OCI-LY7 (cell line): ENCODE measurements at regions not wholly inside any gene's neighbourhood (a gene's known extent, or its start where the extent isn't known, plus 50 kb on each side); places are given as distances from the start of the nearest gene placed in this dataset.

ENCODE experiments used
- EZH2phosphoT487 ChIP-seq: fragments of 200-600 bp; sonication (generic); IDR thresholded peaks from 2 replicates; pipeline ENCODE4 v1.6.1; 2018; ENCODE audit warnings: low read depth, borderline replicate concordance, mild to moderate bottlenecking, mixed run types, antibody characterized with exemption, low read length, moderate library complexity, mixed read lengths
- TF ChIP-seq, protein P1 (sequence below): fragments of 200-600 bp; sonication (generic); conservative IDR thresholded peaks from 2 replicates; pipeline ENCODE4 v1.5.1; 2014; ENCODE audit warnings: mild to moderate bottlenecking, antibody characterized with exemption, low read length, moderate library complexity, mixed read lengths

DNA sequence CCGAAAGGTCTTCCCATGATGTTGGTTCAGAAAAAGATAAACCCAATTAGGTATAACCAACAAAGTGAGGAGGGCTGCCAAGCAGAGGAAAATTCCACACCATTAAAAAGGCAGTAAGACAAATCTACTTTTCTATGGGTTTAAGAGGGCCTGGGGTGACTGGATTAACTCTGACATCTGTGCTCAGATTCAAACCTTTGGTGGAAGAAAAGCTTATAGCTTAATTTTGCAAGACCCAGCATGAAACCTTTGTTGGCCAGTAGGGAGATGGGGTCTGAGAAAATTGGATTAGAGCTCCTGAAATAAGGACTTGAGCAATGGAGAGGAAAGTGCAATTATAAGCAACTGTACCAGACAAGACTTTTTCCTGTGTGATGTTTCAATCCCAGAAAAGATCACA is 104.2 kb downstream of the KDR start:
- TF ChIP-seq, protein P1, sequence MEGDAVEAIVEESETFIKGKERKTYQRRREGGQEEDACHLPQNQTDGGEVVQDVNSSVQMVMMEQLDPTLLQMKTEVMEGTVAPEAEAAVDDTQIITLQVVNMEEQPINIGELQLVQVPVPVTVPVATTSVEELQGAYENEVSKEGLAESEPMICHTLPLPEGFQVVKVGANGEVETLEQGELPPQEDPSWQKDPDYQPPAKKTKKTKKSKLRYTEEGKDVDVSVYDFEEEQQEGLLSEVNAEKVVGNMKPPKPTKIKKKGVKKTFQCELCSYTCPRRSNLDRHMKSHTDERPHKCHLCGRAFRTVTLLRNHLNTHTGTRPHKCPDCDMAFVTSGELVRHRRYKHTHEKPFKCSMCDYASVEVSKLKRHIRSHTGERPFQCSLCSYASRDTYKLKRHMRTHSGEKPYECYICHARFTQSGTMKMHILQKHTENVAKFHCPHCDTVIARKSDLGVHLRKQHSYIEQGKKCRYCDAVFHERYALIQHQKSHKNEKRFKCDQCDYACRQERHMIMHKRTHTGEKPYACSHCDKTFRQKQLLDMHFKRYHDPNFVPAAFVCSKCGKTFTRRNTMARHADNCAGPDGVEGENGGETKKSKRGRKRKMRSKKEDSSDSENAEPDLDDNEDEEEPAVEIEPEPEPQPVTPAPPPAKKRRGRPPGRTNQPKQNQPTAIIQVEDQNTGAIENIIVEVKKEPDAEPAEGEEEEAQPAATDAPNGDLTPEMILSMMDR = no peak
- TF ChIP-seq EZH2phosphoT487 = no peak
